AG04450 (cell line): ENCODE measurements at regions not wholly inside any gene's neighbourhood (a gene's known extent, or its start where the extent isn't known, plus 50 kb on each side); places are given as distances from the start of the nearest gene placed in this dataset.

ENCODE experiments used
- CTCF ChIA-PET: fragments of 300-600, 350-600 bp; formaldehyde crosslinking; extraction: SDS; loops from one replicate; lab custom pipeline; 2022; ENCODE audit warnings: antibody characterized with exemption, inconsistent platforms; lab: Charles Lee
- POLR2A ChIA-PET: fragments of 350-600 bp; formaldehyde crosslinking; extraction: SDS; loops from one replicate; lab custom pipeline; 2021; ENCODE audit warnings: antibody characterized with exemption, inconsistent platforms; lab: Yijun Ruan, JAX
- DNase-seq: peaks from one replicate; pipeline ENCODE4 v3.0.0-alpha.2; 2011; ENCODE audit warnings: low read depth, low spot score
- H3K27ac ChIP-seq: one replicate; pipeline ENCODE4 v1.5.1; 2012; ENCODE audit warnings: low read depth, low read length, control low read depth
- H3K27me3 ChIP-seq: one replicate; pipeline ENCODE4 v1.6.0; 2012; ENCODE audit warnings: low read length; ENCODE audit not compliant: control insufficient read depth, insufficient read depth
- H3K4me3 ChIP-seq: 2 replicates; pipeline ENCODE4 v1.5.1; 2011; ENCODE audit warnings: mild to moderate bottlenecking, low read depth, low read length, control low read depth
- H3K9me3 ChIP-seq: 2 replicates; pipeline ENCODE4 v1.5.1; 2012; ENCODE audit warnings: low read length; ENCODE audit not compliant: control insufficient read depth, insufficient read depth
- CTCF ChIP-seq: IDR thresholded peaks from 2 replicates; pipeline ENCODE4 v1.5.1; 2011; ENCODE audit warnings: low read depth, low read length, control low read depth, inconsistent platforms

GRCh38 chr14:96629558-96630222 is 127.5 kb downstream of the PAPOLA start:
- TF ChIP-seq CTCF: no peak
- H3K9me3 ChIP-seq: peaks cover 3% of the 10 kb centered on the region
- CTCF ChIA-PET: no interaction called here
- no peak overlapping the region for H3K27ac ChIP-seq
- H3K4me3 ChIP-seq: no peak overlapping the region
- no peaks in the 10 kb centered on the region for H3K27me3 ChIP-seq
- POLR2A ChIA-PET: no interaction called here
- no peak for DNase-seq

GRCh38 chr14:96630281-96630680 is 128.1 kb downstream of the PAPOLA start:
- no peak for TF ChIP-seq CTCF
- POLR2A ChIA-PET: no interaction called here
- CTCF ChIA-PET: no interaction called here
- Histone ChIP-seq H3K4me3 (no peak overlapping the region), H3K9me3 (peaks cover 3% of the 10 kb centered on the region), H3K27ac (no peak overlapping the region), H3K27me3 (no peaks in the 10 kb centered on the region)
- no peak for DNase-seq

- no peak for TF ChIP-seq CTCF
- no peak for DNase-seq
- peaks cover 3% of the 10 kb centered on the region for H3K9me3 ChIP-seq
- POLR2A ChIA-PET: no interaction called here
- H3K27me3 ChIP-seq: no peaks in the 10 kb centered on the region
- no peak overlapping the region for H3K4me3 ChIP-seq
- CTCF ChIA-PET: no interaction called here
- no peak overlapping the region for H3K27ac ChIP-seq
Measured at GRCh38 chr14:96631030-96631429, 128.8 kb downstream of the PAPOLA start.

GRCh38 chr14:96631621-96632362 is 129.6 kb downstream of the PAPOLA start:
- H3K4me3 ChIP-seq: no peak overlapping the region
- no peak overlapping the region for H3K27ac ChIP-seq
- ChIA-PET POLR2A (no interaction called here), CTCF (no interaction called here)
- DNase-seq: no peak
- no peaks in the 10 kb centered on the region for H3K27me3 ChIP-seq
- H3K9me3 ChIP-seq: peaks cover 3% of the 10 kb centered on the region
- TF ChIP-seq CTCF: no peak

- no peak overlapping the region for H3K4me3 ChIP-seq
- ChIA-PET POLR2A (no interaction called here), CTCF (no interaction called here)
- no peak overlapping the region for H3K27ac ChIP-seq
- no peak for TF ChIP-seq CTCF
- no peak for DNase-seq
- H3K9me3 ChIP-seq: peaks cover 3% of the 10 kb centered on the region
- no peaks in the 10 kb centered on the region for H3K27me3 ChIP-seq
Measured at GRCh38 chr14:96632363-96632758, 130.2 kb downstream of the PAPOLA start.
